ENCODE measurements at regions not wholly inside any gene's neighbourhood (a gene's known extent, or its start where the extent isn't known, plus 50 kb on each side); places are given as distances from the start of the nearest gene placed in this dataset.

- TF ChIP-seq CTCF (IDR thresholded peaks at IDR 0.05 in 2 of 3, conservative IDR thresholded peaks at IDR 0.05 in 1 of 3; ENCODE audit: borderline replicate concordance in 1 of 3, insufficient read depth in 1 of 3, low read depth in 2 of 3, low read length in 2 of 3) (no peak), ZBTB33 (IDR thresholded peaks at IDR 0.05; ENCODE audit: extremely low read depth, insufficient replicate concordance, low read length) (no peak), REST (IDR thresholded peaks at IDR 0.05; ENCODE audit: low read depth) (no peak), TCF7L2 (IDR thresholded peaks at IDR 0.05; ENCODE audit: borderline replicate concordance, extremely low read depth, insufficient read depth, insufficient read length) (no peak), POLR2AphosphoS5 (IDR thresholded peaks at IDR 0.05; ENCODE audit: low read depth, low read length) (no peak), POLR2A (IDR thresholded peaks at IDR 0.05; ENCODE audit: borderline replicate concordance, extremely low read depth, insufficient read depth, insufficient read length) (no peak)
Measured at GRCh38 chr14:46300765-46301164, 350.8 kb downstream of the RPL10L start.

All from HCT116 (cell line).